CD14-positive monocyte (primary cell): ENCODE measurements at regions not wholly inside any gene's neighbourhood (a gene's known extent, or its start where the extent isn't known, plus 50 kb on each side); places are given as distances from the start of the nearest gene placed in this dataset.

Source experiments
- DNase-seq, 3 donors: peaks; one replicate each; pipeline ENCODE4 v3.0.0-alpha.2; 2011 to 2022
- H2AFZ ChIP-seq: 2 replicates; pipeline ENCODE4 v1.6.0; 2012; ENCODE audit warnings: mild to moderate bottlenecking, low read depth, low read length, inconsistent platforms; ENCODE audit not compliant: insufficient read depth, poor library complexity, severe bottlenecking
- H3K27ac ChIP-seq, 2 donors: 1 replicate in 1 of 2; 2 replicates in 1 of 2; pipeline ENCODE4 v1.5.1; 2012 to 2013; ENCODE audit warnings: low read length in 2 of 2, control low read depth in 1 of 2, inconsistent platforms in 1 of 2, low read depth in 1 of 2, mild to moderate bottlenecking in 1 of 2
- H3K27me3 ChIP-seq, 2 donors: one replicate each; pipeline versions ENCODE4 v1.6.0 to v1.6.1; 2011 to 2013; ENCODE audit warnings: low read length in 2 of 2; ENCODE audit not compliant: control insufficient read depth in 2 of 2, insufficient read depth in 2 of 2
- H3K36me3 ChIP-seq, 2 donors: replicated peaks in 1 of 2; 1 replicate in 1 of 2; 2 replicates in 1 of 2; pipeline versions ENCODE4 v1.5.1 to v1.6.1; 2012 to 2013; ENCODE audit warnings: low read length in 2 of 2, control low read depth in 1 of 2, inconsistent platforms in 1 of 2, mild to moderate bottlenecking in 1 of 2; ENCODE audit not compliant: insufficient read depth in 2 of 2, control insufficient read depth in 1 of 2
- H3K4me1 ChIP-seq, 2 donors: 1 replicate in 1 of 2; 2 replicates in 1 of 2; pipeline versions ENCODE4 v1.5.1 to v1.6.1; 2012 to 2013; ENCODE audit warnings: low read length in 2 of 2, control low read depth in 1 of 2, inconsistent platforms in 1 of 2, mild to moderate bottlenecking in 1 of 2, moderate library complexity in 1 of 2; ENCODE audit not compliant: insufficient read depth in 2 of 2, control insufficient read depth in 1 of 2
- H3K4me2 ChIP-seq: replicated peaks from 2 replicates; pipeline ENCODE3; 2012; ENCODE audit warnings: low read length, moderate library complexity, mild to moderate bottlenecking; ENCODE audit not compliant: poor library complexity, severe bottlenecking; ENCODE audit errors: extremely low read depth
- H3K4me3 ChIP-seq, 3 experiments: fragments of 200-600 bp in 1 of 3; sonication (generic) in 1 of 3; replicated peaks in 1 of 3; 1 replicate in 2 of 3; 2 replicates in 1 of 3; pipeline ENCODE4 v1.5.1; 2011 to 2013; ENCODE audit warnings: low read length in 3 of 3, mild to moderate bottlenecking in 3 of 3, control low read depth in 2 of 3, low read depth in 2 of 3, inconsistent platforms in 1 of 3, moderate library complexity in 1 of 3
- H3K79me2 ChIP-seq: 2 replicates; pipeline ENCODE4 v1.6.0; 2012; ENCODE audit warnings: mild to moderate bottlenecking, control low read depth, inconsistent platforms, low read length, moderate library complexity; ENCODE audit not compliant: insufficient read depth
- H3K9ac ChIP-seq: 2 replicates; pipeline ENCODE4 v1.6.0; 2017; ENCODE audit warnings: low read length, mild to moderate bottlenecking; ENCODE audit not compliant: insufficient read depth, poor library complexity, severe bottlenecking
- H3K9me3 ChIP-seq, 2 donors: replicated peaks in 1 of 2; 1 replicate in 1 of 2; 2 replicates in 1 of 2; pipeline versions ENCODE4 v1.5.1 to v1.6.1; 2012 to 2013; ENCODE audit warnings: low read length in 2 of 2, control low read depth in 1 of 2; ENCODE audit not compliant: control insufficient read depth in 1 of 2, insufficient read depth in 1 of 2
- H4K20me1 ChIP-seq: 2 replicates; pipeline ENCODE4 v1.6.0; 2012; ENCODE audit warnings: mild to moderate bottlenecking, low read length, control low read depth, moderate library complexity; ENCODE audit not compliant: insufficient read depth
- H3K27ac Mint-ChIP-seq, 7 donors: one replicate each; pipeline ENCODE4 v1.8.0; 2020; ENCODE audit warnings: mild to moderate bottlenecking in 7 of 7, mixed read lengths in 7 of 7, moderate library complexity in 6 of 7, inconsistent platforms in 2 of 7
- H3K27me3 Mint-ChIP-seq, 3 donors: one replicate each; pipeline ENCODE4 v1.8.0; 2021 to 2022; ENCODE audit warnings: low read depth in 3 of 3, mild to moderate bottlenecking in 3 of 3, mixed read lengths in 3 of 3, moderate library complexity in 3 of 3, inconsistent platforms in 1 of 3
- H3K36me3 Mint-ChIP-seq, 2 donors: one replicate each; pipeline ENCODE4 v1.8.0; 2020; ENCODE audit warnings: mixed read lengths in 2 of 2, inconsistent platforms in 1 of 2, mild to moderate bottlenecking in 1 of 2
- H3K4me1 Mint-ChIP-seq: one replicate; pipeline ENCODE4 v1.8.0; 2020; ENCODE audit warnings: mild to moderate bottlenecking, mixed read lengths
- H3K4me3 Mint-ChIP-seq, 2 donors: one replicate each; pipeline ENCODE4 v1.8.0; 2020; ENCODE audit warnings: mild to moderate bottlenecking in 2 of 2, mixed read lengths in 2 of 2, moderate library complexity in 1 of 2
- H3K9me3 Mint-ChIP-seq, 7 donors: one replicate each; pipeline ENCODE4 v1.8.0; 2020 to 2022; ENCODE audit warnings: mixed read lengths in 7 of 7, mild to moderate bottlenecking in 6 of 7, moderate library complexity in 6 of 7, inconsistent platforms in 2 of 7
- WGBS: methylation state at CpG from one replicate; pipeline ENCODE4 v1.1.5; 2013; ENCODE audit warnings: missing lambda C conversion rate; ENCODE audit not compliant: insufficient coverage; 5-methylcytosine and 5-hydroxymethylcytosine counted together
- intact Hi-C, 2 donors: fragments of 100-400 bp; cut with micrococcal nuclease; formaldehyde crosslinking; loops; one replicate each; pipeline versions ENCODE4 v1.15.0 to v1.15.1; 2023
- TF ChIP-seq, protein P1 (sequence below): fragments of 200-600 bp; IDR thresholded peaks from one replicate; pipeline ENCODE4 v1.8.0; 2022; ENCODE audit warnings: antibody characterized with exemption, mild to moderate bottlenecking

DNA sequence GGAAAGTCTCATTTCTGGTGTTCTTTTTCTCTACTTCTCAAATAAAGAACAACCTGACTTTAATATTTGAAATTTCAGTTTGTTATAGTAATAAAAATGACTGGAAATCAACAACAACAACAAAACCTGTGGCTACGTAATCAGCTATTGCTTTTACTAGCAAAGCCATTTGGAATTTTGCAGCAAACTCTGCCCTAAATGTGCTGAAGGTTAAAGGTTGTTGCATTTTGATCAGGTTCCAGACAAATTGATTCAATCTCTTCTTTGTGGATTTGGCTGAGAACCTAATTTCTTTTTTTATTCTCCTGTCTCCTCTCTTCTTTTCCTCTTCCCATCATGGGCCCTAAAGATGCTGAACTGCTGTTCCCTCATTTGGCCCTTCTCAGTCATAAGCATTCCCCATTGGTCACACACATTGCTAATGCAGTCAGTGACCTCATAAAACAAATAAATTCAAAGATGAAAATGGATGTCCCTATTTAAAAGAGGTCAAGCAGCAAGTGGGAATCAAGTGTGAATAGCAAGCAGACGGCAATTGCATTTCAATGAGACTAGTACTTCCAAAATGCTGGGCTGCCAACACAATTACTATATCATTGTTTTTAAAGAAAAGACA, 795.1 kb upstream of the CDH8 start:
- H3K9me3 Mint-ChIP-seq, result peaks cover 0 to 4% (median 0%) of the 10 kb centered on the region in 7 donors

DNA sequence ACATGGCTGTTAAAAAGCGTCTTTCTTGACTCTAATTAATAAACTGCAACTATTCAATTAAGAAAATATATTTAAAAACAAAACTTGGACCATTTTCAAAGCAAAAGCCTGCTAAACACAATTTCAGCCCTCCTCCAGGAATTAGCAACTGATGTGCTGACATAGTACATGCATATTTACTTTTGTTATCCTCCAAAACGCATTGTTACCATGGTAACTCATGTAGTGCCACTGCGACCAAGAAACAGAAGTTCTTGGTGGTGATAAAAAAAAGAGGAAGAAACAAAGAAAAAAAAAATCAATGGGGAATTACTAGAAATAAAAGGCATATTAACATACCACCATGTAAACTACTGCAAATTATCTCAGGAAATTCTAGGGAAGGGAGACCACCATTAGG, 793.4 kb upstream of the CDH8 start:
- H3K36me3 ChIP-seq, result no peaks in the 10 kb centered on the region
- H3K9ac ChIP-seq, result no peak overlapping the region
- H3K4me2 ChIP-seq, result no peak overlapping the region
- peaks cover 0 to 6% (median 2%) of the 10 kb centered on the region in 7 donors for H3K9me3 Mint-ChIP-seq
- H3K27me3 Mint-ChIP-seq, result no peaks in the 10 kb centered on the region
- no peak overlapping the region for H3K27ac ChIP-seq
- H4K20me1 ChIP-seq, result no peaks in the 10 kb centered on the region
- no peaks in the 10 kb centered on the region for H3K4me1 Mint-ChIP-seq
- H3K79me2 ChIP-seq, result no peaks in the 10 kb centered on the region
- intact Hi-C loops, result no loop called here
- H3K36me3 Mint-ChIP-seq, result no peaks in the 10 kb centered on the region
- H3K4me1 ChIP-seq, result no peaks in the 10 kb centered on the region
- TF ChIP-seq, protein P1, sequence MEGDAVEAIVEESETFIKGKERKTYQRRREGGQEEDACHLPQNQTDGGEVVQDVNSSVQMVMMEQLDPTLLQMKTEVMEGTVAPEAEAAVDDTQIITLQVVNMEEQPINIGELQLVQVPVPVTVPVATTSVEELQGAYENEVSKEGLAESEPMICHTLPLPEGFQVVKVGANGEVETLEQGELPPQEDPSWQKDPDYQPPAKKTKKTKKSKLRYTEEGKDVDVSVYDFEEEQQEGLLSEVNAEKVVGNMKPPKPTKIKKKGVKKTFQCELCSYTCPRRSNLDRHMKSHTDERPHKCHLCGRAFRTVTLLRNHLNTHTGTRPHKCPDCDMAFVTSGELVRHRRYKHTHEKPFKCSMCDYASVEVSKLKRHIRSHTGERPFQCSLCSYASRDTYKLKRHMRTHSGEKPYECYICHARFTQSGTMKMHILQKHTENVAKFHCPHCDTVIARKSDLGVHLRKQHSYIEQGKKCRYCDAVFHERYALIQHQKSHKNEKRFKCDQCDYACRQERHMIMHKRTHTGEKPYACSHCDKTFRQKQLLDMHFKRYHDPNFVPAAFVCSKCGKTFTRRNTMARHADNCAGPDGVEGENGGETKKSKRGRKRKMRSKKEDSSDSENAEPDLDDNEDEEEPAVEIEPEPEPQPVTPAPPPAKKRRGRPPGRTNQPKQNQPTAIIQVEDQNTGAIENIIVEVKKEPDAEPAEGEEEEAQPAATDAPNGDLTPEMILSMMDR, result no peak
- no peak for DNase-seq
- no peak overlapping the region for H3K27ac Mint-ChIP-seq
- no peak overlapping the region for H2AFZ ChIP-seq
- no peak overlapping the region for H3K4me3 Mint-ChIP-seq
- WGBS, result no CpG with 5 or more reads among the region's 3 CpGs
- H3K4me3 ChIP-seq, result no peak overlapping the region
- H3K27me3 ChIP-seq, result no peaks in the 10 kb centered on the region
- H3K9me3 ChIP-seq, result no peaks in the 10 kb centered on the region

More for the DNA sequence above, 795.1 kb upstream of the CDH8 start:
- H3K4me1 ChIP-seq, result no peaks in the 10 kb centered on the region
- H3K79me2 ChIP-seq, result no peaks in the 10 kb centered on the region
- no peak overlapping the region for H3K4me3 ChIP-seq
- no peak overlapping the region for H2AFZ ChIP-seq
- no peaks in the 10 kb centered on the region for H4K20me1 ChIP-seq
- DNase-seq, result no peak
- no peaks in the 10 kb centered on the region for H3K4me1 Mint-ChIP-seq
- H3K9me3 ChIP-seq, result no peaks in the 10 kb centered on the region
- no peaks in the 10 kb centered on the region for H3K36me3 Mint-ChIP-seq
- H3K27ac ChIP-seq, result no peak overlapping the region
- no peaks in the 10 kb centered on the region for H3K27me3 Mint-ChIP-seq
- H3K27me3 ChIP-seq, result no peaks in the 10 kb centered on the region
- H3K4me3 Mint-ChIP-seq, result no peak overlapping the region
- intact Hi-C loops, result no loop called here
- no peak overlapping the region for H3K27ac Mint-ChIP-seq
- no peaks in the 10 kb centered on the region for H3K36me3 ChIP-seq
- no peak overlapping the region for H3K4me2 ChIP-seq
- H3K9ac ChIP-seq, result no peak overlapping the region
- WGBS, result no CpG with 5 or more reads among the region's 2 CpGs
- TF ChIP-seq, protein P1, result no peak
